ENCODE measurements at regions not wholly inside any gene's neighbourhood (a gene's known extent, or its start where the extent isn't known, plus 50 kb on each side); places are given as distances from the start of the nearest gene placed in this dataset.

DNA sequence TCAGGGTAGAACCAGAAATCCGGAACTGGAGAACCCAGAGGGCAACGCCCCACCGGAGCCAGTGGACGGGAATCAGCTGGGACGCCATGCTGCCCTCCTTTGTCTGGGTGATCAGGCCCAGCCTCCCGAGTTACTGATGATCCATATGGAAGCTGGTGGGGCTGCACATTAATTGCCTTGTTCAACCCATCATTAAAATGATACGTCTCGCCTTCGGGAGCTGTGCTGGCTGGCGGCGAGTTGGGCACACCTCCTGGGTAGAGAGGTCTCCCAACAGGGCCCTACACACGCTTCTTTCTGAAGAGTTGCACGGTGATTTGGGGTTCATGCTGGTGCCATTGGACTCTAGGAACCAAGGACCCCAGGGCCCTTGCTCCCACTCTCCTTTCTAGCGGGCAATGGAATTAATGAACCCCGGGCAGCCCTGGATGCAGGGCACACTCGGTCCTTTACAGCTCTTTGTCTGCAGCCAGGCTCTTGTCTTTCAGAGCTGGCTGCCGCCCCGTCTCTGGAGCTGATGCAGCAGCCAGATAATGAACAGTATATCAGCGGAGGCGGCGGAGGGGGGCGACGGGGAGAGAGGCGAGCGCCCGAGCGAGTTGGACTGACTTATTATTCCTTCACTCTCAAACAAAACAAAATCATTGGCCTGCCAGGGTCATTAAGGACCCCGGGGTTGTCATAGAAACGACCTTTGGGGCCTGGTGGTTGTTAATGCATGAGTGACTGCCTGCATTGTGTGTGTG lies 412.2 kb upstream of the ZMIZ1 start:
- TF ChIP-seq EZH2 (IDR thresholded peaks at IDR 0.05) = no peak
- TF ChIP-seq POLR2AphosphoS5 (IDR thresholded peaks at IDR 0.05; ENCODE audit: borderline replicate concordance, low read depth, low read length) = no peak
- TF ChIP-seq FOXP2 (optimal IDR thresholded peaks at IDR 0.05; ENCODE audit: control extremely low read depth, extremely low read length, insufficient read depth) = no peak

Data from SK-N-MC (cell line).